H1 (cell line): ENCODE measurements at regions not wholly inside any gene's neighbourhood (a gene's known extent, or its start where the extent isn't known, plus 50 kb on each side); places are given as distances from the start of the nearest gene placed in this dataset.
"Not testable (repeated sequence)": the region's sequence is repeated elsewhere in the genome, so short reads cannot be mapped to it uniquely, and the experiment has no call there.

Experiments used
- BRCA1 ChIP-seq: IDR thresholded peaks from 2 replicates; pipeline ENCODE4 v1.6.1; 2012; ENCODE audit warnings: low read depth, low read length, improper control_type of control experiment
- CEBPB ChIP-seq: IDR thresholded peaks from 2 replicates; pipeline ENCODE4 v1.6.1; 2012; ENCODE audit warnings: low read depth, low read length
- EZH2 ChIP-seq: fragments of 200-600 bp; sonication (generic); IDR thresholded peaks from 2 replicates; pipeline ENCODE4 v1.7.1; 2012; ENCODE audit warnings: low read depth, mild to moderate bottlenecking, moderate library complexity, low read length, inconsistent platforms; ENCODE audit not compliant: severe bottlenecking
- JUN ChIP-seq: IDR thresholded peaks from 2 replicates; pipeline ENCODE4 v1.6.1; 2011; ENCODE audit warnings: low read depth, mild to moderate bottlenecking, improper control_type of control experiment, low read length
- MAFK ChIP-seq: IDR thresholded peaks from 2 replicates; pipeline ENCODE4 v1.6.1; 2012; ENCODE audit warnings: low read depth, mild to moderate bottlenecking, improper control_type of control experiment, low read length
- NRF1 ChIP-seq: IDR thresholded peaks from 2 replicates; pipeline ENCODE4 v1.6.1; 2011; ENCODE audit warnings: mild to moderate bottlenecking, low read depth, low read length, improper control_type of control experiment
- POLR2A ChIP-seq, 2 experiments: IDR thresholded peaks; 1 replicate in 1 of 2; 2 replicates in 1 of 2; pipeline ENCODE4 v1.6.1; 2011; ENCODE audit warnings: low read depth in 2 of 2, low read length in 2 of 2, mild to moderate bottlenecking in 2 of 2; ENCODE audit errors: control extremely low read depth in 1 of 2
- RFX5 ChIP-seq: IDR thresholded peaks from 2 replicates; pipeline ENCODE4 v1.6.1; 2011; ENCODE audit warnings: low read depth, low read length, improper control_type of control experiment, borderline replicate concordance
- SIN3A ChIP-seq, 2 experiments: IDR thresholded peaks in 1 of 2; conservative IDR thresholded peaks in 1 of 2; 2 replicates each; pipeline ENCODE4 v1.6.1; 2011 to 2012; ENCODE audit warnings: low read length in 2 of 2, improper control_type of control experiment in 1 of 2, low read depth in 1 of 2, mild to moderate bottlenecking in 1 of 2
- ZNF274 ChIP-seq: IDR thresholded peaks from 2 replicates; pipeline ENCODE4 v1.7.0; 2012; ENCODE audit warnings: low read length, borderline replicate concordance; ENCODE audit errors: extremely low read depth
- TF ChIP-seq, protein P1 (sequence below), 3 experiments: IDR thresholded peaks; 1 replicate in 2 of 3; 2 replicates in 1 of 3; pipeline versions ENCODE4 v1.5.1 to v1.6.1; 2011; ENCODE audit warnings: low read length in 3 of 3, mild to moderate bottlenecking in 3 of 3, inconsistent platforms in 2 of 3, low read depth in 1 of 3, moderate library complexity in 1 of 3; ENCODE audit not compliant: insufficient read depth in 1 of 3; ENCODE audit errors: control extremely low read depth in 1 of 3
- TF ChIP-seq, protein P2 (sequence below): IDR thresholded peaks from 2 replicates; pipeline ENCODE4 v1.6.1; 2012; ENCODE audit warnings: inconsistent platforms
- TF ChIP-seq, protein P3 (sequence below): IDR thresholded peaks from 2 replicates; pipeline ENCODE4 v1.6.1; 2012; ENCODE audit warnings: inconsistent platforms

DNA sequence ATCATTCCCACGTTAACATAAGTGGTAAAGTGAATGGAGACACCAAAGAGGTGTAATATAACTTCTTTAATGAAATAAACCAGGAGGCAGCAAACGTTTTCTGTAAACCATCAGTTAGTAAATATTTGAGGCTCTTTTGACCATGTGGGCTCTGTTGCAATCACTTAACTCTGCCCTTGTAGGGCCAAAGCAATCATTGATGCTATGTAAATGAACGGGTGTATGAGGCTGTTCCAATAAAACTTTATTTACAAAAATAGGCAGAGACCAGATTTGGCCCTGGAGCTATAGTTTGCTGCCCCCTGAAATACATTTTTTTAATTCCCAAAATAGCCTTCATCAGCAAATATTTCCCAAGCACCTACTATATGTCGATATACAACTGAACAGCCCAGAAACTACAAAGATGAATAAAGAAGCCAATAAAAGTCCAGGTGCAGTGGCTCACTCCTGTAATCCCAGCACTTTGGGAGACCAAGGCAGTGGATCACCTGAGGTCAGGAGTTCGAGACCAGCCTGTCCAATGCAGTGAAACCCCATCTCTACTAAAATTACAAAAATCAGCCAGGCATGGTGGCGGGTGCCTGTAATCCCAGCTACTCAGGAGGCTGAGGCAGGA lies 54.3 kb upstream of the NOMO2 start:
- TF ChIP-seq EZH2; BRCA1; ZNF274; RFX5; CEBPB; NRF1; POLR2A (IDR thresholded peaks at IDR 0.05; ENCODE audit: control extremely low read depth in 1 of 2, low read depth in 2 of 2, low read length in 2 of 2); MAFK; JUN; SIN3A (conservative IDR thresholded peaks at IDR 0.05 in 1 of 2, IDR thresholded peaks at IDR 0.05 in 1 of 2; ENCODE audit: low read depth in 1 of 2, low read length in 2 of 2): not testable (repeated sequence)
- TF ChIP-seq, protein P1, sequence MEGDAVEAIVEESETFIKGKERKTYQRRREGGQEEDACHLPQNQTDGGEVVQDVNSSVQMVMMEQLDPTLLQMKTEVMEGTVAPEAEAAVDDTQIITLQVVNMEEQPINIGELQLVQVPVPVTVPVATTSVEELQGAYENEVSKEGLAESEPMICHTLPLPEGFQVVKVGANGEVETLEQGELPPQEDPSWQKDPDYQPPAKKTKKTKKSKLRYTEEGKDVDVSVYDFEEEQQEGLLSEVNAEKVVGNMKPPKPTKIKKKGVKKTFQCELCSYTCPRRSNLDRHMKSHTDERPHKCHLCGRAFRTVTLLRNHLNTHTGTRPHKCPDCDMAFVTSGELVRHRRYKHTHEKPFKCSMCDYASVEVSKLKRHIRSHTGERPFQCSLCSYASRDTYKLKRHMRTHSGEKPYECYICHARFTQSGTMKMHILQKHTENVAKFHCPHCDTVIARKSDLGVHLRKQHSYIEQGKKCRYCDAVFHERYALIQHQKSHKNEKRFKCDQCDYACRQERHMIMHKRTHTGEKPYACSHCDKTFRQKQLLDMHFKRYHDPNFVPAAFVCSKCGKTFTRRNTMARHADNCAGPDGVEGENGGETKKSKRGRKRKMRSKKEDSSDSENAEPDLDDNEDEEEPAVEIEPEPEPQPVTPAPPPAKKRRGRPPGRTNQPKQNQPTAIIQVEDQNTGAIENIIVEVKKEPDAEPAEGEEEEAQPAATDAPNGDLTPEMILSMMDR (IDR thresholded peaks at IDR 0.05; ENCODE audit: control extremely low read depth in 1 of 3, insufficient read depth in 1 of 3, low read depth in 1 of 3, low read length in 3 of 3) = not testable (repeated sequence)
- TF ChIP-seq, protein P2, sequence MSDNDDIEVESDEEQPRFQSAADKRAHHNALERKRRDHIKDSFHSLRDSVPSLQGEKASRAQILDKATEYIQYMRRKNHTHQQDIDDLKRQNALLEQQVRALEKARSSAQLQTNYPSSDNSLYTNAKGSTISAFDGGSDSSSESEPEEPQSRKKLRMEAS = not testable (repeated sequence)
- TF ChIP-seq, protein P3, sequence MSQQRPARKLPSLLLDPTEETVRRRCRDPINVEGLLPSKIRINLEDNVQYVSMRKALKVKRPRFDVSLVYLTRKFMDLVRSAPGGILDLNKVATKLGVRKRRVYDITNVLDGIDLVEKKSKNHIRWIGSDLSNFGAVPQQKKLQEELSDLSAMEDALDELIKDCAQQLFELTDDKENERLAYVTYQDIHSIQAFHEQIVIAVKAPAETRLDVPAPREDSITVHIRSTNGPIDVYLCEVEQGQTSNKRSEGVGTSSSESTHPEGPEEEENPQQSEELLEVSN = not testable (repeated sequence)
